GM12878 (cell line): ENCODE measurements at regions not wholly inside any gene's neighbourhood (a gene's known extent, or its start where the extent isn't known, plus 50 kb on each side); places are given as distances from the start of the nearest gene placed in this dataset.

Experiments
- ATAC-seq: fragments of 200-7000 bp; cut with Tn5 transposase; 3 replicates; pipeline ENCODE4 v1.9.1; 2020; ENCODE audit warnings: mild to moderate bottlenecking, moderate library complexity
- BruUV-seq: library from RNA; stranded (reverse); fragments of 400-500 nt; replicated peaks from 2 replicates; lab custom pipeline; 2021; lab: Mats Ljungman, UMichigan
- CTCF ChIA-PET: fragments of 300-600 bp; sonication (Branson Sonifier 250); formaldehyde crosslinking; extraction: SDS; loops from one replicate; lab custom pipeline; 2021; ENCODE audit warnings: inconsistent platforms; lab: Yijun Ruan, JAX
- POLR2A ChIA-PET: fragments of 350-600 bp; formaldehyde crosslinking; extraction: SDS; loops from one replicate; lab custom pipeline; 2021; ENCODE audit warnings: inconsistent platforms; lab: Charles Lee
- RAD21 ChIA-PET: fragments of 300-600 bp; sonication (Branson Sonifier 250); formaldehyde crosslinking; loops from one replicate; lab custom pipeline; 2023; ENCODE audit warnings: antibody characterized with exemption; ENCODE audit not compliant: unreplicated experiment; lab: Charles Lee
- SMC1A ChIA-PET: fragments of 300-600 bp; sonication (Branson Sonifier 250); formaldehyde crosslinking; loops from one replicate; lab custom pipeline; 2023; ENCODE audit not compliant: unreplicated experiment, uncharacterized antibody; lab: Charles Lee
- DNase-seq: peaks from one replicate; pipeline ENCODE4 v3.0.0-alpha.2; 2011; ENCODE audit warnings: low read depth, low spot score
- FAIRE-seq: peaks from 3 replicates; lab custom pipeline; 2011; peaks lifted over from hg19 to GRCh38; lab: Jason Lieb, UNC
- H2AFZ ChIP-seq: 2 replicates; pipeline ENCODE4 v1.6.0; 2011; ENCODE audit warnings: low read depth, low read length, control low read depth; ENCODE audit not compliant: control insufficient read depth
- H3K27ac ChIP-seq: 2 replicates; pipeline ENCODE4 v1.5.1; 2011; ENCODE audit warnings: control low read depth; ENCODE audit not compliant: control insufficient read depth, insufficient read depth
- H3K27me3 ChIP-seq, 2 experiments: replicated peaks in 1 of 2; 2 replicates each; pipeline versions ENCODE4 v1.6.0 to v1.6.1; 2011; ENCODE audit warnings: low read length in 1 of 2; ENCODE audit not compliant: control insufficient read depth in 2 of 2, insufficient read depth in 2 of 2
- H3K36me3 ChIP-seq, 2 experiments: 2 replicates each; pipeline ENCODE4 v1.5.1; 2011; ENCODE audit warnings: low read length in 1 of 2; ENCODE audit not compliant: control insufficient read depth in 2 of 2, insufficient read depth in 2 of 2
- H3K4me1 ChIP-seq: 2 replicates; pipeline ENCODE4 v1.6.1; 2011; ENCODE audit warnings: mild to moderate bottlenecking, low read length, moderate library complexity, mixed read lengths; ENCODE audit not compliant: control insufficient read depth, insufficient read depth
- H3K4me2 ChIP-seq: 2 replicates; pipeline ENCODE4 v1.6.0; 2011; ENCODE audit warnings: control low read depth; ENCODE audit not compliant: control insufficient read depth, insufficient read depth
- H3K4me3 ChIP-seq: fragments of 200-600 bp; sonication (generic); 2 replicates; pipeline ENCODE4 v1.5.1; 2016
- H3K79me2 ChIP-seq: 2 replicates; pipeline ENCODE4 v1.6.0; 2011; ENCODE audit warnings: low read length; ENCODE audit not compliant: control insufficient read depth, insufficient read depth
- H3K9ac ChIP-seq: 2 replicates; pipeline ENCODE4 v1.8.0; 2011; ENCODE audit warnings: low read length, control low read depth, mixed read lengths; ENCODE audit not compliant: control insufficient read depth, insufficient read depth
- H3K9me3 ChIP-seq: replicated peaks from 3 replicates; pipeline ENCODE4 v1.5.1; 2011; ENCODE audit warnings: mild to moderate bottlenecking, low read length; ENCODE audit not compliant: control insufficient read depth, insufficient read depth
- H4K20me1 ChIP-seq: 2 replicates; pipeline ENCODE4 v1.6.0; 2011; ENCODE audit not compliant: control insufficient read depth, insufficient read depth
- CUX1 ChIP-seq: IDR thresholded peaks from 2 replicates; pipeline ENCODE4 v1.6.1; 2012; ENCODE audit warnings: improper control_type of control experiment, low read depth, low read length; ENCODE audit not compliant: insufficient replicate concordance
- MTA3 ChIP-seq: IDR thresholded peaks from 2 replicates; pipeline ENCODE4 v1.6.1; 2012; ENCODE audit warnings: low read length, inconsistent platforms, borderline replicate concordance
- WGBS: methylation state at CpG from one replicate; pipeline ENCODE4 v1.1.6; 2016; ENCODE audit warnings: low lambda C conversion rate; ENCODE audit not compliant: insufficient replicate concordance, insufficient coverage; ENCODE audit errors: missing lambda C conversion rate; 5-methylcytosine and 5-hydroxymethylcytosine counted together
- in situ Hi-C: fragments of 300-500 bp; cut with MboI; formaldehyde crosslinking; loops from 9 replicates; pipeline ENCODE4 v1.14.3; 2018; ENCODE audit warnings: mixed read lengths
- intact Hi-C: fragments of 100-400 bp; cut with micrococcal nuclease; formaldehyde crosslinking; loops from one replicate; pipeline ENCODE4 v1.14.2; 2022; ENCODE audit not compliant: unreplicated experiment
- TF ChIP-seq, protein P1 (sequence below): IDR thresholded peaks from 2 replicates; pipeline ENCODE4 v1.6.1; 2012; ENCODE audit warnings: low read depth, low read length, improper control_type of control experiment

GRCh38 chr18:44039216-44039615 lies 641.5 kb upstream of the SETBP1 start:
- no peaks in the 10 kb centered on the region for H3K4me1 ChIP-seq
- CTCF ChIA-PET, result interaction anchor here (0.6 kb wide), 1 partner anchor 418 kb away, joined by 3 read pairs; no protein-coding TSS in a partner anchor
- H3K4me2 ChIP-seq, result no peak overlapping the region
- H3K27me3 ChIP-seq, result no peaks in the 10 kb centered on the region; a peak in 1 of 4 replicates
- TF ChIP-seq MTA3 (no peak), CUX1 (no peak)
- TF ChIP-seq, protein P1, sequence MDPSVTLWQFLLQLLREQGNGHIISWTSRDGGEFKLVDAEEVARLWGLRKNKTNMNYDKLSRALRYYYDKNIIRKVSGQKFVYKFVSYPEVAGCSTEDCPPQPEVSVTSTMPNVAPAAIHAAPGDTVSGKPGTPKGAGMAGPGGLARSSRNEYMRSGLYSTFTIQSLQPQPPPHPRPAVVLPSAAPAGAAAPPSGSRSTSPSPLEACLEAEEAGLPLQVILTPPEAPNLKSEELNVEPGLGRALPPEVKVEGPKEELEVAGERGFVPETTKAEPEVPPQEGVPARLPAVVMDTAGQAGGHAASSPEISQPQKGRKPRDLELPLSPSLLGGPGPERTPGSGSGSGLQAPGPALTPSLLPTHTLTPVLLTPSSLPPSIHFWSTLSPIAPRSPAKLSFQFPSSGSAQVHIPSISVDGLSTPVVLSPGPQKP, result no peak
- no peaks in the 10 kb centered on the region for H3K36me3 ChIP-seq
- no peak overlapping the region for H3K4me3 ChIP-seq
- no peak overlapping the region for H2AFZ ChIP-seq
- FAIRE-seq (no peak), DNase-seq (no peak), ATAC-seq (no peak)
- no peaks in the 10 kb centered on the region for H3K9me3 ChIP-seq
- H4K20me1 ChIP-seq, result no peaks in the 10 kb centered on the region
- no peaks in the 10 kb centered on the region for H3K79me2 ChIP-seq
- intact Hi-C loops (no loop called here), in situ Hi-C loops (no loop called here)
- no peak overlapping the region for H3K9ac ChIP-seq
- BruUV-seq, result no TSS peak
- no peak overlapping the region for H3K27ac ChIP-seq
- POLR2A ChIA-PET, result no interaction called here
- 0% methylated on average over 2 of the region's 2 CpGs for WGBS
- SMC1A ChIA-PET, result no interaction called here
- RAD21 ChIA-PET, result no interaction called here
